ENCODE measurements at regions not wholly inside any gene's neighbourhood (a gene's known extent, or its start where the extent isn't known, plus 50 kb on each side); places are given as distances from the start of the nearest gene placed in this dataset.

DNA sequence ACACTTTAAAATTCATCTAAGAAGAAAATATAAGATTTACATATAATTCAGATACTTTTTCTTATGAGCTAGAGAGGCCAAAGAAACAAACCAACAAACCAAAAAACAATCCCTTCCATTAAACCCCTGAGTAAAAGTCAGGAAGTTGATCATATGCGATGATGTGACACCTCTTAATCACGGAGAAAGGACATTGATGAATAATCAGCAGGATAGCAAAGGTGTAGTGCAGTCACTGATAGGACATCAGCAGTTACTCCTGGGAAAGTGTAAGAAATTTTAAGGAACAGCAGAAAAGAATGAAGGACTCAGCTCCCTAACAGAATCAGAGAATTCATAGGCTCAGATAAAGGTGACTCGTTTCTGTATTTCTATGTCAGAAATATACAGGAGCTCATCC, 202.4 kb upstream of the EDNRB start:
- TF ChIP-seq RAD21 (conservative IDR thresholded peaks at IDR 0.05) (no peak), MXI1 (conservative IDR thresholded peaks at IDR 0.05; ENCODE audit: poor library complexity, severe bottlenecking) (no peak), EP300 (conservative IDR thresholded peaks at IDR 0.05; ENCODE audit: poor library complexity, severe bottlenecking) (no peak), TAF1 (IDR thresholded peaks at IDR 0.05; ENCODE audit: low read depth) (no peak), POLR2AphosphoS5 (IDR thresholded peaks at IDR 0.05) (no peak), SMC3 (conservative IDR thresholded peaks at IDR 0.05; ENCODE audit: poor library complexity) (no peak)
- TF ChIP-seq, protein P1, sequence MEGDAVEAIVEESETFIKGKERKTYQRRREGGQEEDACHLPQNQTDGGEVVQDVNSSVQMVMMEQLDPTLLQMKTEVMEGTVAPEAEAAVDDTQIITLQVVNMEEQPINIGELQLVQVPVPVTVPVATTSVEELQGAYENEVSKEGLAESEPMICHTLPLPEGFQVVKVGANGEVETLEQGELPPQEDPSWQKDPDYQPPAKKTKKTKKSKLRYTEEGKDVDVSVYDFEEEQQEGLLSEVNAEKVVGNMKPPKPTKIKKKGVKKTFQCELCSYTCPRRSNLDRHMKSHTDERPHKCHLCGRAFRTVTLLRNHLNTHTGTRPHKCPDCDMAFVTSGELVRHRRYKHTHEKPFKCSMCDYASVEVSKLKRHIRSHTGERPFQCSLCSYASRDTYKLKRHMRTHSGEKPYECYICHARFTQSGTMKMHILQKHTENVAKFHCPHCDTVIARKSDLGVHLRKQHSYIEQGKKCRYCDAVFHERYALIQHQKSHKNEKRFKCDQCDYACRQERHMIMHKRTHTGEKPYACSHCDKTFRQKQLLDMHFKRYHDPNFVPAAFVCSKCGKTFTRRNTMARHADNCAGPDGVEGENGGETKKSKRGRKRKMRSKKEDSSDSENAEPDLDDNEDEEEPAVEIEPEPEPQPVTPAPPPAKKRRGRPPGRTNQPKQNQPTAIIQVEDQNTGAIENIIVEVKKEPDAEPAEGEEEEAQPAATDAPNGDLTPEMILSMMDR (IDR thresholded peaks at IDR 0.05; ENCODE audit: poor library complexity, severe bottlenecking), result no peak
- TF ChIP-seq, protein P2, sequence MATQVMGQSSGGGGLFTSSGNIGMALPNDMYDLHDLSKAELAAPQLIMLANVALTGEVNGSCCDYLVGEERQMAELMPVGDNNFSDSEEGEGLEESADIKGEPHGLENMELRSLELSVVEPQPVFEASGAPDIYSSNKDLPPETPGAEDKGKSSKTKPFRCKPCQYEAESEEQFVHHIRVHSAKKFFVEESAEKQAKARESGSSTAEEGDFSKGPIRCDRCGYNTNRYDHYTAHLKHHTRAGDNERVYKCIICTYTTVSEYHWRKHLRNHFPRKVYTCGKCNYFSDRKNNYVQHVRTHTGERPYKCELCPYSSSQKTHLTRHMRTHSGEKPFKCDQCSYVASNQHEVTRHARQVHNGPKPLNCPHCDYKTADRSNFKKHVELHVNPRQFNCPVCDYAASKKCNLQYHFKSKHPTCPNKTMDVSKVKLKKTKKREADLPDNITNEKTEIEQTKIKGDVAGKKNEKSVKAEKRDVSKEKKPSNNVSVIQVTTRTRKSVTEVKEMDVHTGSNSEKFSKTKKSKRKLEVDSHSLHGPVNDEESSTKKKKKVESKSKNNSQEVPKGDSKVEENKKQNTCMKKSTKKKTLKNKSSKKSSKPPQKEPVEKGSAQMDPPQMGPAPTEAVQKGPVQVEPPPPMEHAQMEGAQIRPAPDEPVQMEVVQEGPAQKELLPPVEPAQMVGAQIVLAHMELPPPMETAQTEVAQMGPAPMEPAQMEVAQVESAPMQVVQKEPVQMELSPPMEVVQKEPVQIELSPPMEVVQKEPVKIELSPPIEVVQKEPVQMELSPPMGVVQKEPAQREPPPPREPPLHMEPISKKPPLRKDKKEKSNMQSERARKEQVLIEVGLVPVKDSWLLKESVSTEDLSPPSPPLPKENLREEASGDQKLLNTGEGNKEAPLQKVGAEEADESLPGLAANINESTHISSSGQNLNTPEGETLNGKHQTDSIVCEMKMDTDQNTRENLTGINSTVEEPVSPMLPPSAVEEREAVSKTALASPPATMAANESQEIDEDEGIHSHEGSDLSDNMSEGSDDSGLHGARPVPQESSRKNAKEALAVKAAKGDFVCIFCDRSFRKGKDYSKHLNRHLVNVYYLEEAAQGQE (IDR thresholded peaks at IDR 0.05; ENCODE audit: borderline replicate concordance), result no peak

Data from neural cell (in vitro differentiated cells).